Nephron (organoid): ENCODE measurements at regions not wholly inside any gene's neighbourhood (a gene's known extent, or its start where the extent isn't known, plus 50 kb on each side); places are given as distances from the start of the nearest gene placed in this dataset.

ENCODE experiments used
- H3K27ac Mint-ChIP-seq, 3 experiments: 2 replicates each; pipeline ENCODE4 v1.8.0; 2020; ENCODE audit warnings: mixed read lengths in 3 of 3, mild to moderate bottlenecking in 2 of 3, moderate library complexity in 1 of 3
- H3K27me3 Mint-ChIP-seq: 2 replicates; pipeline ENCODE4 v1.8.0; 2021; ENCODE audit warnings: low read depth, mild to moderate bottlenecking, moderate library complexity, mixed read lengths
- H3K36me3 Mint-ChIP-seq: 2 replicates; pipeline ENCODE4 v1.8.0; 2020; ENCODE audit warnings: low read depth, mixed read lengths
- H3K4me1 Mint-ChIP-seq: 2 replicates; pipeline ENCODE4 v1.8.0; 2020; ENCODE audit warnings: mixed read lengths
- H3K4me3 Mint-ChIP-seq, 3 experiments: 2 replicates each; pipeline ENCODE4 v1.8.0; 2020; ENCODE audit warnings: mild to moderate bottlenecking in 3 of 3, mixed read lengths in 3 of 3, moderate library complexity in 2 of 3
- H3K9me3 Mint-ChIP-seq: 2 replicates; pipeline ENCODE4 v1.8.0; 2020; ENCODE audit warnings: mixed read lengths
- TF ChIP-seq, protein P1 (sequence below), 3 experiments: fragments of 200-600 bp; sonication (generic); IDR thresholded peaks; one replicate each; pipeline ENCODE4 v1.5.0; 2021; ENCODE audit warnings: antibody characterized with exemption in 3 of 3; ENCODE audit not compliant: unreplicated experiment in 3 of 3

DNA sequence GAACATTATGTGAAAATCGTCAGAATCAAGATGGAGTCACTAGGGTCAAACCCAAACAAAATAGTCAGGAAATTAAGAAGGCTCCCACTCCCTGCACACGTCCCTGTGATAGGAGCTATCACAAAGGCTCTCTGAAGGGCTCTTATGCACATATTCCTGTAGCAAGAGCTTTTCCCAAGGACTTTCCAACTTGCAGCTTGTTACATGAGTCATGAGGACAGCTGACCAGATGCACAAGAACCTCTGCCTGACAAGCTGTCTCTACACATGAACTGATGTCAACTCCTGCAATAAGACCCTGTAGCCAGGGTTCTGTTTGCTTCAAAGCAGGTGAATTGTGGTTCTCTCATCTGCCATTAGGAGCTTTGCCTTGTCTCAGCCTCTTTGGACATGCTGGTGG, 122.4 kb downstream of the OLFM1 start:
- no peak overlapping the region for H3K4me3 Mint-ChIP-seq
- H3K36me3 Mint-ChIP-seq = no peaks in the 10 kb centered on the region
- TF ChIP-seq, protein P1, sequence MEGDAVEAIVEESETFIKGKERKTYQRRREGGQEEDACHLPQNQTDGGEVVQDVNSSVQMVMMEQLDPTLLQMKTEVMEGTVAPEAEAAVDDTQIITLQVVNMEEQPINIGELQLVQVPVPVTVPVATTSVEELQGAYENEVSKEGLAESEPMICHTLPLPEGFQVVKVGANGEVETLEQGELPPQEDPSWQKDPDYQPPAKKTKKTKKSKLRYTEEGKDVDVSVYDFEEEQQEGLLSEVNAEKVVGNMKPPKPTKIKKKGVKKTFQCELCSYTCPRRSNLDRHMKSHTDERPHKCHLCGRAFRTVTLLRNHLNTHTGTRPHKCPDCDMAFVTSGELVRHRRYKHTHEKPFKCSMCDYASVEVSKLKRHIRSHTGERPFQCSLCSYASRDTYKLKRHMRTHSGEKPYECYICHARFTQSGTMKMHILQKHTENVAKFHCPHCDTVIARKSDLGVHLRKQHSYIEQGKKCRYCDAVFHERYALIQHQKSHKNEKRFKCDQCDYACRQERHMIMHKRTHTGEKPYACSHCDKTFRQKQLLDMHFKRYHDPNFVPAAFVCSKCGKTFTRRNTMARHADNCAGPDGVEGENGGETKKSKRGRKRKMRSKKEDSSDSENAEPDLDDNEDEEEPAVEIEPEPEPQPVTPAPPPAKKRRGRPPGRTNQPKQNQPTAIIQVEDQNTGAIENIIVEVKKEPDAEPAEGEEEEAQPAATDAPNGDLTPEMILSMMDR (IDR thresholded peaks at IDR 0.05; ENCODE audit: unreplicated experiment in 3 of 3) = no peak
- peaks cover 14% of the 10 kb centered on the region for H3K4me1 Mint-ChIP-seq
- no peak overlapping the region for H3K27ac Mint-ChIP-seq
- H3K27me3 Mint-ChIP-seq = peaks cover 46% of the 10 kb centered on the region
- peaks cover 2% of the 10 kb centered on the region for H3K9me3 Mint-ChIP-seq

DNA sequence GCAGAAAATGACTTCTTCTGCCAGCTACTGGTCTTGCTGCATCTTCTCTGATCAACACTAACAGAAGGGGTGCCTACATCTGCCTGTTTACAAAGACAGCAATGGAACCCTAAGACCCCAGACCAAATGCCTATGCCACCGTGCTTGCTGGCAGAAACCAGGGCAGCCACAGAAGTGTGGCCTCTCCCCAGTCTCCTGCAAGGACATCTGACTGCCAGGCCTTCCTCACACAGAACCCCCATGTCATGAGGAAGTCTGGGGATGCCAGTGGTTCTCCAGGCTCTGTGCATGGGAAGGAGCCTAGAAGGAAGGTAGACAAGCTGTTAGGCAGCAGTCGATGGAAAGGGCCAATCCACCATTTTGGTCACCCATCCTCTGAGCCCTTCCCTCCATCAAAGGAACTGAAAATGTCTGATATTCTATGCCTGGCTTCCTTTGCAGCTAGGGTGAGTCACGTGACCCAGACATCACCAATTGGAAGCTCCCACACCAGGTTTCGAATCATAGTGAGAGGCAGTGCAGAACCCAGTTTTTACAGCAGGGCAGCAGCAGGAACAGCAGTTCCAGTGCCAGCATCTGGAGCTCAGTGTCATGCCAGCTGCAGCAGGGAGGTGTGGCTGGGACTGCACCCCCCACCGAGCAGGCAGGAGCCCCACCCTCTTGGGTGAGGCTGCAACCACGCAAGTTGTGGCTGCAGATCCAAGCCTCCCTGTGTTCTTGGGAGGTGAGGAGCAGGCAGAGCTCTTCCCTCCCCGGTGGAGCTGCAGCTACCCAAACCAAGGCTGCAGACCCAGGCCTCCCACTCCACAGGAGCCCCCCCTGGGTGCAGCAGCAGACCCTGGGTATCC, 123.4 kb downstream of the OLFM1 start:
- peaks cover 22% of the 10 kb centered on the region for H3K4me1 Mint-ChIP-seq
- peaks cover 2% of the 10 kb centered on the region for H3K9me3 Mint-ChIP-seq
- TF ChIP-seq, protein P1 (IDR thresholded peaks at IDR 0.05; ENCODE audit: unreplicated experiment in 3 of 3) = no peak
- H3K36me3 Mint-ChIP-seq = no peaks in the 10 kb centered on the region
- no peak overlapping the region for H3K27ac Mint-ChIP-seq
- peaks cover 47% of the 10 kb centered on the region for H3K27me3 Mint-ChIP-seq
- H3K4me3 Mint-ChIP-seq = no peak overlapping the region

- peaks cover 45% of the 10 kb centered on the region for H3K27me3 Mint-ChIP-seq
- H3K4me1 Mint-ChIP-seq = peaks cover 24% of the 10 kb centered on the region
- no peak overlapping the region for H3K4me3 Mint-ChIP-seq
- peaks cover 2% of the 10 kb centered on the region for H3K9me3 Mint-ChIP-seq
- TF ChIP-seq, protein P1 (IDR thresholded peaks at IDR 0.05; ENCODE audit: unreplicated experiment in 3 of 3) = no peak
- H3K36me3 Mint-ChIP-seq = no peaks in the 10 kb centered on the region
- H3K27ac Mint-ChIP-seq = no peak overlapping the region
These were observed 124.0 kb downstream of the OLFM1 start for GRCh38 chr9:135211524-135211890.

DNA sequence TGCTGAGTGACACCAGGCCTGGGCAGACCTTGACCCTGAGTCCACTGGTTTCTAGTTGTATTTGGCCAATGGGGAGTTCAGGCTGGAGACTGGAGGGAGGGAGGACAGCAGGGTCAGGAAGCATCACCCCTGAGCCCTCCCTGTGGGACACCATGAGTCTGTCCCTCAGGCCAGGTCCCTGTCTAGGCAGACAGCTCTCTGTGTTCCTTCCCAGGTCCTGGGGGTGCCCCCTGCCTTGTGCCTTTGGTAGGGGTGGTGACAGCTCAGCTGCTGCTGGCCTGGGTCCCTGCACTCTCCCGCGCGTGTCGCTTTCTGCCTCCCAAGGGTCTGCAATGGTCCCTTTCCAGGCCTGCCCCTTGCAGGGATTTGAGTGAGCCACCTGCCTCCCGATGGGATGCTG, 125.5 kb downstream of the OLFM1 start:
- Mint-ChIP-seq H3K36me3 (no peaks in the 10 kb centered on the region), H3K9me3 (peaks cover 2% of the 10 kb centered on the region), H3K27ac (peak overlapping the region in 1 of 3 experiments; percentile 7), H3K4me1 (peaks cover 33% of the 10 kb centered on the region), H3K4me3 (no peak overlapping the region), H3K27me3 (peaks cover 57% of the 10 kb centered on the region)
- TF ChIP-seq, protein P1 (IDR thresholded peaks at IDR 0.05; ENCODE audit: unreplicated experiment in 3 of 3) = no peak

GRCh38 chr9:135213566-135213965, 126.1 kb downstream of the OLFM1 start:
- Mint-ChIP-seq H3K27me3 (peaks cover 63% of the 10 kb centered on the region), H3K36me3 (no peaks in the 10 kb centered on the region), H3K4me1 (peaks cover 39% of the 10 kb centered on the region), H3K4me3 (no peak overlapping the region), H3K27ac (peak overlapping the region in 1 of 3 experiments; percentile 7), H3K9me3 (peaks cover 2% of the 10 kb centered on the region)
- TF ChIP-seq, protein P1 (IDR thresholded peaks at IDR 0.05; ENCODE audit: unreplicated experiment in 3 of 3) = no peak
